ENCODE measurements at regions not wholly inside any gene's neighbourhood (a gene's known extent, or its start where the extent isn't known, plus 50 kb on each side); places are given as distances from the start of the nearest gene placed in this dataset.

- TF ChIP-seq, protein P1, sequence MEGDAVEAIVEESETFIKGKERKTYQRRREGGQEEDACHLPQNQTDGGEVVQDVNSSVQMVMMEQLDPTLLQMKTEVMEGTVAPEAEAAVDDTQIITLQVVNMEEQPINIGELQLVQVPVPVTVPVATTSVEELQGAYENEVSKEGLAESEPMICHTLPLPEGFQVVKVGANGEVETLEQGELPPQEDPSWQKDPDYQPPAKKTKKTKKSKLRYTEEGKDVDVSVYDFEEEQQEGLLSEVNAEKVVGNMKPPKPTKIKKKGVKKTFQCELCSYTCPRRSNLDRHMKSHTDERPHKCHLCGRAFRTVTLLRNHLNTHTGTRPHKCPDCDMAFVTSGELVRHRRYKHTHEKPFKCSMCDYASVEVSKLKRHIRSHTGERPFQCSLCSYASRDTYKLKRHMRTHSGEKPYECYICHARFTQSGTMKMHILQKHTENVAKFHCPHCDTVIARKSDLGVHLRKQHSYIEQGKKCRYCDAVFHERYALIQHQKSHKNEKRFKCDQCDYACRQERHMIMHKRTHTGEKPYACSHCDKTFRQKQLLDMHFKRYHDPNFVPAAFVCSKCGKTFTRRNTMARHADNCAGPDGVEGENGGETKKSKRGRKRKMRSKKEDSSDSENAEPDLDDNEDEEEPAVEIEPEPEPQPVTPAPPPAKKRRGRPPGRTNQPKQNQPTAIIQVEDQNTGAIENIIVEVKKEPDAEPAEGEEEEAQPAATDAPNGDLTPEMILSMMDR (IDR thresholded peaks at IDR 0.05), result no peak
Observed at GRCh38 chr2:239853706-239854327, 171.3 kb downstream of the NDUFA10 start.

- TF ChIP-seq, protein P1 (IDR thresholded peaks at IDR 0.05), result no peak
Observed at GRCh38 chr2:239853121-239853520, 172.0 kb downstream of the NDUFA10 start.

DNA sequence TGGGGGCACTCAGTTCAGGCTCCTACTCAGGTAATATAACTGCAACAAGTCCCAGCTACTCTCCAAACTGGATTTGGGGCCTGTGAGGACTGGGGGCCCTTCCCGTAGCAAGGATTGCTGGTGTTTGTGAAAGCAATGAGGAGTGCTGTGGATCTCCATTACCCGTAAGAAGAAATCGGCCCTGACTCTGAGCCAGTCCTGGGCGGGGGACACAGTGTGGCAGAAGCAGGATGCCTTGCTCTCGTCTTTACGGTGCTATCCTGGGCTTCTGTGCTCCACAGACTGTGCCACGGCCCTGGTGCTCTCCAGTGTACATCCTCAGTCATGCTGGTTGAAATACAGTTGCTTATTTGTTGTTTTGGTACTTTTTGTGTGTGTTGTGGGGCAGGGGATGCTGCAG, 172.9 kb downstream of the NDUFA10 start:
- TF ChIP-seq, protein P1 (IDR thresholded peaks at IDR 0.05), result no peak

DNA sequence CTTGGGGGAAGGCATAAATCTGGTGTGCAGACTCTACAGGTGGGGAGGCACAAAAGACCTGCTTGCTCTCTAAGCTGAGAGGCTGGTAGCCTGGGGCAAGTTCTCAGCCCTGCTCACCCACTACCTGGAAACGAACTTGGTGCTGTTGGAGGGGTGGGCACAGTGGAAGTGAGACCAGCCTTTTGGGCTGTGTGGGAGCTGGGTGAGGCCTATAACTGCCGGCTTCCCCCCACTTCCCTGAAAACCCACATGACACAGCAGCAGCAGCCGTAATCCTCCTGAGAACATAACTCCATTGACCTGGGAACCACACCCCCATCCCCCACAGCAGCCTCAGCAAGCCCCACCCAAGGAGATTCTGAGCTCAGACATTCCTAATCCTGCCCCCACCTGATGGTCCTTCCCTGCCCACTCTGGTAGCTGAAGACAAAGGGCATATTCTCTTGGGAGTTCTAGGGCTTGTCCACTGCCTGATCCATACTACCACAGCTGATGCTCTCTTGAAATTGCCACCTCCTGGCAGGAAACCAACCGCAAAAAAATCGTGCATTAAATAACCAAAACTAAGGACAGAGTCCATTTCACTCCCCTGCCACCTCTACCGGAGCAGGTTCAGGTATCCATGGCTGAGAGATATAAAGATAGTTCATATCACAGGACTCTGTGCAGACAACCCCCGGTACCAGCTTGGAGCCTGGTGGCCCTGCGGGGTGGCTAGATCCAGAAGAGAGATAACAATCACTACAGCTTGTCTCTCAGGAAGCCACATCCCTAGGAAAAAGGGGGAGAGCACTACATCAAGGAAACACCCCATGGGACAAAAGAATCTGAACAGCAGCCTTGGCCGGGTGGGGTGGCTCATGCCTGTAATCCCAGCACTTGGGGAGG, 178.1 kb downstream of the NDUFA10 start:
- TF ChIP-seq, protein P1 (IDR thresholded peaks at IDR 0.05), result no peak

DNA sequence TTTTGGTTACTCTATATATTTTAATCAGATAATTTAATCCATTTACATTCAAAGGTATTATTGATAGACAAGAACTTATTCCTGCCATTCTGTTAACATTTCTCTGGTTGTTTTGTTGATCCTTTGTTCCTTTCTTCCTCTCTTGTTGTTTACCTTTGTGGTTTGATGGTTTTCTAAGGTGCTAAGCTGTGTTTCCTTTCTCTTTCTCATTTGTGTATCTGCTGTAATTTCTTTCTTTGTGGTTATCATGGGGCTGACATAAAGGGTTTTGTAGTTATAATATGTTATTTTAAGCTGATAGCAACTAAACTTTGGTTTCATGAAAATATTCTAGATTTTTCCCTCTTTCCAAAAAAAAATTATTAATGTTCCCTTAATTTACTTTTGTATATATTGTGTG, 179.2 kb downstream of the NDUFA10 start:
- TF ChIP-seq, protein P1 (IDR thresholded peaks at IDR 0.05), result no peak

GRCh38 chr2:239839306-239839705, 185.8 kb downstream of the NDUFA10 start:
- TF ChIP-seq, protein P1 (IDR thresholded peaks at IDR 0.05), result no peak

GRCh38 chr2:239836021-239836765, 188.9 kb downstream of the NDUFA10 start:
- TF ChIP-seq, protein P1 (IDR thresholded peaks at IDR 0.05), result no peak
